ENCODE measurements at regions not wholly inside any gene's neighbourhood (a gene's known extent, or its start where the extent isn't known, plus 50 kb on each side); places are given as distances from the start of the nearest gene placed in this dataset.

- TF ChIP-seq POLR2A (IDR thresholded peaks at IDR 0.05) (no peak), CTCF (IDR thresholded peaks at IDR 0.05) (no peak)
Observed at GRCh38 chr2:19815746-19816145, 86.0 kb downstream of the TTC32 start.

Data from vagina (tissue), 2 donors.